ENCODE measurements at regions not wholly inside any gene's neighbourhood (a gene's known extent, or its start where the extent isn't known, plus 50 kb on each side); places are given as distances from the start of the nearest gene placed in this dataset.

DNA sequence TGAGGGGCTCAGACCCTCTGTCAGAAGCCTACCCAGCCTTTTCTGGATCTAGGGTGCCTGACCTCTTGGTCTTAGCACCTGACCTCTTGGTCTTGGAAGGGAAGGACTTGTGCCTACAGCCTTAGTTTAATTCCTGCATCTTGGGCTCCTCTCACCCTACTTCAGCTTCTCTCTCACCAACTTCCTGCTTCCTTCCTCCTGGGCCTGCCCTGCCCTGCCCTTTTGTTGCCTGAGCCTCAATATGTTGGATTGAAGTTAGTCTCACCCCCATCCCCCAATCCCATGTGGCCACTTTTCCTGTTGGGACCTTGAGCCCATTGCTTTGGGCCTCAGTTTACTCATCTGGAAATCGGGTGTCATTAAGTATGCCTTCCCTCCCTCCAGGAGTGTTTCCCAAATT lies 206.2 kb upstream of the SKOR2 start:
- H3K4me3 ChIP-seq, result no peak overlapping the region
- H3K36me3 ChIP-seq, result no peaks in the 10 kb centered on the region
- WGBS, result 81% methylated on average over 1 of the region's 1 CpG
- no peak overlapping the region for H3K27ac ChIP-seq
- no peaks in the 10 kb centered on the region for H3K27me3 ChIP-seq
- no peak for DNase-seq (ENCODE audit: low spot score in 2 of 2)
- no peak for TF ChIP-seq EP300 (IDR thresholded peaks at IDR 0.05)
- no peaks in the 10 kb centered on the region for H3K9me3 ChIP-seq
- H3K4me1 ChIP-seq, result no peaks in the 10 kb centered on the region

DNA sequence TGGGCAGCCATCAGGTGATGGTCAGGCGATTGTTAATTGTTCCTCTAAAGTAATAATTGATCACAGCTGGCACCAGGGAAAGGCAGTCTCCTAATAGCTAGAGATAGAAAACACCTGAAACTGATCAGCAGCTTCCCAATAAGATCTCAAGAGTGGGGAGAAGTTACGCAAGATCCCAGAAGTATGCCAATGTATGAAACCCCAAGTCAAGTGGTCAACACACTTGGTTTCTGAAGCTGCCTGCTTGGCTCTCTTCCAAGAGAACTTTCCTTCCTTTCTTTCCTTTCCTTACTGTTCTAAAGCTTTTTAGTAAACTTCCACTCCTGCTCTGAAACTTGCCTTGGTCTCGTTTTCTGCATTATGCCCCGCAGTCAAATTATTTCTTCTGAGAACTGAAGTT lies 201.6 kb upstream of the SKOR2 start:
- TF ChIP-seq CTCF (IDR thresholded peaks at IDR 0.05), result no peak
- no peak for TF ChIP-seq POLR2A (IDR thresholded peaks at IDR 0.05)
- TF ChIP-seq EP300 (IDR thresholded peaks at IDR 0.05), result no peak
- TF ChIP-seq POLR2AphosphoS5 (IDR thresholded peaks at IDR 0.05), result no peak
- 80% methylated on average over 4 of the region's 4 CpGs for WGBS
- Histone ChIP-seq H3K9me3 (no peaks in the 10 kb centered on the region), H3K27ac (no peak overlapping the region), H3K4me3 (no peak overlapping the region), H3K27me3 (no peaks in the 10 kb centered on the region), H3K36me3 (no peaks in the 10 kb centered on the region), H3K4me1 (no peaks in the 10 kb centered on the region)
- no peak for DNase-seq (ENCODE audit: low spot score in 2 of 2)

DNA sequence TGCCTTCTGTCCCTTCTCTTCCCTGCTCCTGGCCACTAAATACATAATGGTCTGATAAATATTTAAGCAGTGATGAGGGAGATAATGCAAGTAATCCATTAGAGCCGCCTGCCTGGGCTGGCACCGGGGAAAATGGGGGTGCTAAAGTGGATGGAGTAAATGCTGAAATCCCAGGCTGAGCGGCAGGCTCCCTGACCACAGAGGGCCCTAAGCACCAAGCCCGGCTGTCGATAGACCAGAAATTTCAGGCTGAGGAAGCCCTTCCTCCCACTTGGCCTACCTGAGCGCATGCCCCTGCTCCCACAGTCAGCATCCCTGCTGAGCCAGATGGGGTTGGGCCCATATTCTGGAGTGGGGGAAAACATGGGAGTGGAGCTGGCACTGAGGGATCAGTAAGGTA lies 197.5 kb upstream of the SKOR2 start:
- no peak for DNase-seq (ENCODE audit: low spot score in 2 of 2)
- WGBS, result 91% methylated on average over 6 of the region's 6 CpGs
- H3K9me3 ChIP-seq, result peaks cover 3% of the 10 kb centered on the region
- no peaks in the 10 kb centered on the region for H3K4me1 ChIP-seq
- H3K4me3 ChIP-seq, result no peak overlapping the region
- TF ChIP-seq EP300 (IDR thresholded peaks at IDR 0.05) (no peak), POLR2A (IDR thresholded peaks at IDR 0.05) (no peak), POLR2AphosphoS5 (IDR thresholded peaks at IDR 0.05) (no peak), CTCF (IDR thresholded peaks at IDR 0.05) (no peak)
- H3K27me3 ChIP-seq, result no peaks in the 10 kb centered on the region
- no peak overlapping the region for H3K27ac ChIP-seq
- no peaks in the 10 kb centered on the region for H3K36me3 ChIP-seq

DNA sequence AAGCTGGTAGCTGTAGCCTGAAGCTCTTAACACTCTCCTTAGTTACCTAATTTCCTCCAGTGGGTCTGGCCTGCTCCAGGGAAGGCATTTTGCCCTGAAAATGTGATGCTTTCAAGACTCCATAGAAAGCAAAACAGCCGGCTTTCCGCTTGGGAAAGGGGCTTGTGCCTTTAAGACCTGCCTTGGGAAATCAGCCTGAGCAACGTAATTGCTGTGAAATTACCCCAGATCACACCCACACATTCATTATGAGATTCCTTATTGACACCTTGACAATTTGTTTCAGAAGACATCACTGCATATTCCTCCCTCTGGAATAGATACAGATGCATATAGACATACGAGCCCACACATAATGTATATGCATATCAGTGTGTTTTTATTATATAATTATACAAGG lies 190.5 kb upstream of the SKOR2 start:
- H3K4me1 ChIP-seq, result no peaks in the 10 kb centered on the region
- DNase-seq (ENCODE audit: low spot score in 2 of 2), result no peak
- H3K4me3 ChIP-seq, result no peak overlapping the region
- 51% methylated on average over 4 of the region's 4 CpGs for WGBS
- H3K36me3 ChIP-seq, result no peaks in the 10 kb centered on the region
- TF ChIP-seq EP300 (IDR thresholded peaks at IDR 0.05), result no peak
- TF ChIP-seq CTCF (IDR thresholded peaks at IDR 0.05), result no peak
- no peak for TF ChIP-seq POLR2A (IDR thresholded peaks at IDR 0.05)
- TF ChIP-seq POLR2AphosphoS5 (IDR thresholded peaks at IDR 0.05), result no peak
- peaks cover 3% of the 10 kb centered on the region for H3K9me3 ChIP-seq
- H3K27me3 ChIP-seq, result no peaks in the 10 kb centered on the region
- no peak overlapping the region for H3K27ac ChIP-seq

- Histone ChIP-seq H3K27ac (no peak overlapping the region), H3K27me3 (no peaks in the 10 kb centered on the region), H3K4me1 (no peaks in the 10 kb centered on the region), H3K36me3 (no peaks in the 10 kb centered on the region), H3K9me3 (no peaks in the 10 kb centered on the region), H3K4me3 (no peak overlapping the region)
- no peak for DNase-seq (ENCODE audit: low spot score in 2 of 2)
- TF ChIP-seq POLR2AphosphoS5 (IDR thresholded peaks at IDR 0.05), result no peak
- no peak for TF ChIP-seq CTCF (IDR thresholded peaks at IDR 0.05)
- no peak for TF ChIP-seq EP300 (IDR thresholded peaks at IDR 0.05)
- no peak for TF ChIP-seq POLR2A (IDR thresholded peaks at IDR 0.05)
Measured at GRCh38 chr18:47438001-47438400, 186.5 kb upstream of the SKOR2 start.

DNA sequence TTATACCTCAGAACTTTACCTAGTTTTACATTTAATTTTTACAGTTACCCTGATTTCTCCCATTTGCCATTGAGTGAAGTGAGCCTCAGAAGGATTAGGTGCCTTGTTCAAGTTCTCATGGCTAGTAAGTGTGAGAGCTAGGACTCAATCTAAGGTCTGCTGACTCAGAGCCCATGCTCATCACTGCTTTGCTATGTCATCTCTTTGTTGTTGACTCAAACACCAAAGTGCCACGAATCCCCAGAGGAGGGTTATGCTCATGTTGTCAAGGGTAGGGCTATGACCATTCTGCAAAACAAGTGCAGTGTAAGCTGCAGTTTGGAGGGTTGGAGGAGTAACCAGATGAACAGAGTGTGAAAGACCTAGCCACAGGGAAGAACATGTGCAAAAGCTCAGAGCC lies 185.4 kb upstream of the SKOR2 start:
- no peak for DNase-seq (ENCODE audit: low spot score in 2 of 2)
- H3K4me1 ChIP-seq, result no peaks in the 10 kb centered on the region
- no peak overlapping the region for H3K4me3 ChIP-seq
- no peaks in the 10 kb centered on the region for H3K9me3 ChIP-seq
- no peaks in the 10 kb centered on the region for H3K27me3 ChIP-seq
- H3K36me3 ChIP-seq, result no peaks in the 10 kb centered on the region
- H3K27ac ChIP-seq, result no peak overlapping the region
- 52% methylated on average over 1 of the region's 1 CpG for WGBS
- no peak for TF ChIP-seq POLR2A (IDR thresholded peaks at IDR 0.05)
- TF ChIP-seq EP300 (IDR thresholded peaks at IDR 0.05), result no peak
- no peak for TF ChIP-seq POLR2AphosphoS5 (IDR thresholded peaks at IDR 0.05)
- no peak for TF ChIP-seq CTCF (IDR thresholded peaks at IDR 0.05)
